ENCODE measurements at regions not wholly inside any gene's neighbourhood (a gene's known extent, or its start where the extent isn't known, plus 50 kb on each side); places are given as distances from the start of the nearest gene placed in this dataset.

DNA sequence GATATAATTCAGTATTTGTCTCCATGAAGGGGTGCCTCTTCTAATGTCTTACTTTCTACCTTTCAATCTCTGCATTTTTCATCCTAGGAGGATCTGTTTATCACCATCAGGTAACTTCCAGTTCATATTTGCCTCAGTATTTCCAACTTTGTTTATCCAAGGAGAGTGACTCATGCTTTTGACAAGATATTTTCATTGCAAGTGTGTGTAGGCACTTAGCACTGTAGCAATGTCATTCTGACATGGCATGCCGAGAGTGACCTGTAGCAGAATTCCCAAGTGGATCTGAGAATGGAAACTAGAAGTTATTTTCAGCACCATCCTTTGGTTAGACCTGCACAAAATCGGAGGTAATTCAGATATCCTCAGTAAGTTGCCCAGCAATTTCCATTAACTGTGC, 129.9 kb downstream of the INHBA start:
- TF ChIP-seq, protein P1, sequence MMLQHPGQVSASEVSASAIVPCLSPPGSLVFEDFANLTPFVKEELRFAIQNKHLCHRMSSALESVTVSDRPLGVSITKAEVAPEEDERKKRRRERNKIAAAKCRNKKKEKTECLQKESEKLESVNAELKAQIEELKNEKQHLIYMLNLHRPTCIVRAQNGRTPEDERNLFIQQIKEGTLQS (IDR thresholded peaks at IDR 0.05; ENCODE audit: insufficient read depth, low read depth, low read length): no peak
- TF ChIP-seq ZNF274 (IDR thresholded peaks at IDR 0.05; ENCODE audit: borderline replicate concordance, extremely low read depth, low read length) (no peak), PHF8 (conservative IDR thresholded peaks at IDR 0.05; ENCODE audit: low read depth, low read length) (no peak), JUN (IDR thresholded peaks at IDR 0.05; ENCODE audit: low read depth, low read length) (no peak), POLR2A (IDR thresholded peaks at IDR 0.05; ENCODE audit: control extremely low read depth in 1 of 2, low read depth in 2 of 2, low read length in 2 of 2) (no peak), TCF12 (IDR thresholded peaks at IDR 0.05; ENCODE audit: low read depth, low read length) (no peak)
- TF ChIP-seq, protein P2, sequence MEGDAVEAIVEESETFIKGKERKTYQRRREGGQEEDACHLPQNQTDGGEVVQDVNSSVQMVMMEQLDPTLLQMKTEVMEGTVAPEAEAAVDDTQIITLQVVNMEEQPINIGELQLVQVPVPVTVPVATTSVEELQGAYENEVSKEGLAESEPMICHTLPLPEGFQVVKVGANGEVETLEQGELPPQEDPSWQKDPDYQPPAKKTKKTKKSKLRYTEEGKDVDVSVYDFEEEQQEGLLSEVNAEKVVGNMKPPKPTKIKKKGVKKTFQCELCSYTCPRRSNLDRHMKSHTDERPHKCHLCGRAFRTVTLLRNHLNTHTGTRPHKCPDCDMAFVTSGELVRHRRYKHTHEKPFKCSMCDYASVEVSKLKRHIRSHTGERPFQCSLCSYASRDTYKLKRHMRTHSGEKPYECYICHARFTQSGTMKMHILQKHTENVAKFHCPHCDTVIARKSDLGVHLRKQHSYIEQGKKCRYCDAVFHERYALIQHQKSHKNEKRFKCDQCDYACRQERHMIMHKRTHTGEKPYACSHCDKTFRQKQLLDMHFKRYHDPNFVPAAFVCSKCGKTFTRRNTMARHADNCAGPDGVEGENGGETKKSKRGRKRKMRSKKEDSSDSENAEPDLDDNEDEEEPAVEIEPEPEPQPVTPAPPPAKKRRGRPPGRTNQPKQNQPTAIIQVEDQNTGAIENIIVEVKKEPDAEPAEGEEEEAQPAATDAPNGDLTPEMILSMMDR (IDR thresholded peaks at IDR 0.05; ENCODE audit: control extremely low read depth in 1 of 3, insufficient read depth in 1 of 3, low read depth in 1 of 3, low read length in 3 of 3): no peak
